ENCODE measurements at regions not wholly inside any gene's neighbourhood (a gene's known extent, or its start where the extent isn't known, plus 50 kb on each side); places are given as distances from the start of the nearest gene placed in this dataset.

GRCh38 chr6:113570641-113571040 lies 286.5 kb upstream of the MARCKS start:
- no peak for DNase-seq (ENCODE audit: extremely low spot score, insufficient read length, low read depth)
- FAIRE-seq, result no peak

GRCh38 chr6:113574147-113574546 lies 283.0 kb upstream of the MARCKS start:
- DNase-seq (ENCODE audit: extremely low spot score, insufficient read length, low read depth) (no peak), FAIRE-seq (no peak)

DNA sequence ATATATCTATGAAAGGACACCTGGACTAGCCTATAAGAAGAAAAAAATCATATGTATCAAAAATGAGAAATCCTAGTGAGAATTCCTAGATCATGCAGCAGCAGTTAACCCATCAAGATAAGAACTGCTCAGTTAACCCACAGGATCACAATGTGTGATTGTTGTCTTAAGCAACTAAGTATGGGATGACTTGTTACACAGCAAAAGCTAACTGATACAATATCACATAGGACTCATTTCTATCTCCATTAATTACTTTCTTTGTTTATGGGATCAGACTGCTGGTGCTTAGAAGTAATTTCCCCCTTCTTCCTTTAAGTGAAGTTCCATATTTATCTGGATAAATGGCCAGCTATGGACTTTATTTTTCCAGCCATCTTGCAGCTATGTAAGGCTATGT lies 280.8 kb upstream of the MARCKS start:
- FAIRE-seq (no peak), DNase-seq (ENCODE audit: extremely low spot score, insufficient read length, low read depth) (no peak)

DNA sequence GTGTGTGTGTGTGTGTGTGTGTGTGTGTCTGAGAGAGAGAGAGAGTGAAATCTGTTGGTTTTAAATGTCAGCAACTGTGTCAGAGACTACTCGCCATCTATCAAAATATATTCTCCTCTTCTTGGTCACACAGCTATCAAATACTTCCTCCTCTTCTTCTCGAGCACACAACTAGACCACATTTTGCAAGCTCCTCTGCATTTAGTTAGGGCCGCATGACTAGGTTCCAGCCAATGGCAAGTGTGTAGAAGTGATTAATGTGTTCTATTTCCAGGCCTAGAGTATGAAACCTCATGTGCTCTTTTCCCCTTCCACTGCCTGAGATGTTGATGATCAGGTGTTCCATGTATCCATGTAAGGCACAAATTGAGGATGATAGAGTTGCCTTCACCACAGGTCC lies 278.5 kb upstream of the MARCKS start:
- FAIRE-seq, result peak; percentile 24
- DNase-seq (ENCODE audit: extremely low spot score, insufficient read length, low read depth), result no peak

DNA sequence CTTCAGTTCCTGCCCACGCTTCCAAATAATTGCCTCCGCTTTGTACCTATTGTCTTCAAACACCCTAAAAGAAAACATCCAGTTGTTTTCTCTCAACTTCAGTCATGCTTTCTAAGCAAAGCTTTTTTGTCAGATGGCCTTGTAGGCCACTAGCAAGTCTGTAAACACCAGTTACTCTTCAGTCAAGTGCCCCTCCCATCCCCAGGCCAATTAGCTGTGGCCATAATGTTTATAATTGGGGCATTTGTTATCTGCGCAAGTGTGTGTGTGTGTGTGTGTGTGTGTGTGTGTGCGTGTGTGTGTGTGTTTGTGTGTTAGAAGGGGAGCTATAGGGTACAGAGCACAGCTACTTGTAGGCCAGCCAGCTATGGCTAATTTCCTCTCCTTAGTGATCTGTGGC lies 272.4 kb upstream of the MARCKS start:
- DNase-seq (ENCODE audit: extremely low spot score, insufficient read length, low read depth), result no peak
- no peak for FAIRE-seq

DNA sequence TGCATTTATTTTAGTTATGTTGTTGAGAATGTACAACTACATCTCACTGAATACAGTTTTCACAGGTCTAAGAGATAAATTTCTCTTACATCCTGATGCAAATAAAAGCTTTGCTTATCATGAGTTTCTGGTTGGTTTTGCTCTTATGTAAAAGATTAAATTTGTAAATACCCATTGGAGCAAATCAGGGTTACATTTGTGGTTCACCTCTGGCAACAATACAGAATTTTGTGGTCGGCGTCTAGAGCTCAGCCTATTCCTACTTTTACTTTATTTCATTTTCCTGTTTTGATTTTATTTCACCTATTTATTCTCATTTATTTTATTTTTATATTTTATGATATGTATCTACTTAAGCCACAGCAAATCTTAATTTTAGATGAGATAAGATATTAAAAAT lies 271.9 kb upstream of the MARCKS start:
- FAIRE-seq (no peak), DNase-seq (ENCODE audit: extremely low spot score, insufficient read length, low read depth) (no peak)

DNA sequence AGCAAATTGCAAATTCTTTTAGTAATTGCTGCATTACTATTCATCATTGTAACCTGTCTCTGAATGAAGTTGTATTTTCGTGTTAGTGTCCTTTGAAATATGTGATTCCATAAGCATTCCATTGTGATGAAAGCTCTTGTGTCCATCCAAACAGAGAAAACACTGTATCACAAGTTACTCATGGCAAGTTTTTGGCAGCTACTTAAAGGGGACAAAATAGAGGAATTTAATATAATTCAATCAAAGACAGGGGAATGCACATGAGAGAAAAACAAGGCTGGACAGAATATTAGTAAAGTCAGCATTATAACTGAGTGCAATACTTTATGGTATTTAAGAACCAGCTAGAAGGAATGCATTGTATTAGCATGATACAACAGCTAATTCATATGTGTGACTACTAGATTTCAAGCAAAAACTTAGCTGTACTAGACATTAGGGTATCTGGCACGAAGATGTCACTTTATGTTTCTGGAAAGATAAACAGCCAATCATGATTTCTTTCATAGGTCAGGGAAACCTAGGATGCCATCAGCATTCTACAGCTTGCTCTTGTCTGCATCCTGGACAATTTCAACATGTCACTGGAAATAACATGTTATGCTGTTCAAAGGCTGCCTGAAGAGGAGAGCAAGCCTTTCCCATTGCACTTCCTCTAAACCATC lies 270.6 kb upstream of the MARCKS start:
- DNase-seq (ENCODE audit: extremely low spot score, insufficient read length, low read depth) (no peak), FAIRE-seq (no peak)

GRCh38 chr6:113587078-113587699 lies 270.0 kb upstream of the MARCKS start:
- DNase-seq (ENCODE audit: extremely low spot score, insufficient read length, low read depth), result no peak
- no peak for FAIRE-seq

- no peak for FAIRE-seq
- DNase-seq (ENCODE audit: extremely low spot score, insufficient read length, low read depth), result no peak
Observed at GRCh38 chr6:113588646-113589045, 268.5 kb upstream of the MARCKS start.

DNA sequence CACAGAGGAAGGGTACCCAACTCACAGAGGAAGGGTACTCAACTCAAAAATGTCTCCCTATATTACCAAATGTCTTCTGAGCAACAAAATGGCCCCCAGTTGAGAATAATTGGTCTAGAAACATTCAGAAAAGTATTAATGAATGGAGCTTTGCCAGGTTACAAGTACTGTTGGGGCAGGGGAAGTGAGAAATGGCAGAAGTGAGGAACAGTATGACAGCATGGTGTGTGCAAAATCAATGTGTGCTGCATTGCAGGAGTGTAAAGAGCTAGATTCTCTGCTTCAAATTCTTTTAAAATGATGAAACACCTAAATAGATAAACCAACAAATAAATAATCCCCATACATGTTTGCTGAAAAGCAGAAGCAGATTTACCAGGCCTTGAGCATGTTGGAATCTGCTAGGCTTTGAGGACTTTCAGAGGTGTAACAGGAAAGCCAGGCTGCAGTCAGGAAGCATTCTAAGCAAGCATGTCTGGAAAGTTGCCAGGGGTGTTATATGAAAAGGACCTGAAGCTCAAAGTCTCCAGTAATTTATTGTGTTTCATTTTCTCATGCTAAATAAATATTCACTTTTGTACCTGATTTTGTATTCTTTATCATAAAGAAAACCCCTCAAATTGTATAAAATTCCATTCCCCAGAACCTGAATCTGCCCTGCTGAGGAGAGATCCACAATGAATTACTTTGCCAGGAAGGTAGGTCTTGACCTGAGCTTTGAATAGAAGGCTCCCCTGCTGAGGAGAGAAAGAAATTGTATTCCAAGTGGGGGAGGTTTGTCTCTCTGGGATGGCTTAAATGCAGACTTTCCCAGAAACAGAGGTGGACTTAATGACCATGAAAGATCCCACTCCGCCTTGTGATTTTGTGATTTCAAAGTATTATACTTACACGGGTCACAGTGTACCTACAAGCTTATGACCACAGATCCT lies 265.0 kb upstream of the MARCKS start:
- FAIRE-seq, result no peak
- DNase-seq (ENCODE audit: extremely low spot score, insufficient read length, low read depth), result no peak

DNA sequence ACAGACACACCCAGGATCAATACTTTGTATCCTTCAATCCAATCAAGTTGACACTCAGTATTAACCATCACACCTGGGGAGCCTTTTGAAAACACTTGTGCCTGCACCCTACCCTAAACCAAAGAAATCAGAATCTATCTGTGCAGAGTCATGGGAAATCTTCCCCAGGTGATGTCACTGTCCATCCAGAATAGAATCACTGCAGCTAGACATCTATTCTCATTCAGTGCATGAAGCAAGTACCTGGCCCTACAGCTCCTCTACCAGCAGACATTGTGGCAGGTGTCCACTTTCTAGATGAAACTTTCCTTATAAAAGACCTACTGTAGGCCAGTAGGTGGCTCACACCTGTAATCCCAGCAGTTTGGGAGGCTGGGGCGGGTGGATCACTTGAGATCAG lies 262.4 kb upstream of the MARCKS start:
- DNase-seq (ENCODE audit: extremely low spot score, insufficient read length, low read depth), result no peak

GRCh38 chr6:113595911-113596376 lies 261.2 kb upstream of the MARCKS start:
- DNase-seq (ENCODE audit: extremely low spot score, insufficient read length, low read depth), result no peak
- no peak for FAIRE-seq

More for the DNA sequence above, 262.4 kb upstream of the MARCKS start:
- FAIRE-seq, result no peak

DNA sequence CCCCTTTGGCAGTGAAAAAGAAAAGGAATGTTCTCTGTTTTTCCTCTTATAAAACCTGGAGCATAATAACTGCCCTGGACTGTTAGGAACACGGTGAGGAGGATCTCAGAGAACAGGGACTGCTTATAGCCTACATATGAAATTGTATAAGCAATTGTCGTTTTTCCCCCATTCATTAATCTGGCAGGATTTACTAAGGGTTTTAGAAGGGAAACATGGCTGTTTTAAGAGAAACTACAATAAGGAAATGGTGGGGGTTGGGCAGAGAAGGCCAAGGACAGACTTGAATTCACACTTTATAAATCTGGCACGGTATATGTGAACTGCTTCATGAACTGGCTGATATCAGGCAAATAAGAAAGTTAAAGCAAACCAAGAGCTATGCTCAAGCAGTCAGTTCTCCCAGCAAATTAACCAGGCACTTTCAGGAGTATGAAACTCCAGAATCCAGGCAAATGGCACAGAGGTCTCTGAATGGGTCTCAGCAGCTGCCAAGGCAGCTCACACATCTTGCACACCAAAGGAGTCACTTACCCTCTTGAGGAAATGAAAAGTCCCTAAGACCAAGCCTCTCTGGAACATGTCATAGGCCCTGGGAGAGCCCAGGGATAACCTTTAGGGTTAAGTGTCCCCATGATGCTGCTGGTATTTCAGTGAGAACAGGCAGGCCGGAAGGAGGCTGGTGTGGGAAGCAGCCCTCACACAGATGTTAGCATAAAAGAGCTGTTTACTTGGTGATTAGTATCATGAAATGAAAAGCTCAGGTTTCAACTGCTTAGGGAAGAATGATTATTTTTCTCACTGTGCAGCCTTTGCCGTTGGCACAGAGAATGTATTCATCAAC lies 260.5 kb upstream of the MARCKS start:
- FAIRE-seq (no peak), DNase-seq (ENCODE audit: extremely low spot score, insufficient read length, low read depth) (no peak)

DNA sequence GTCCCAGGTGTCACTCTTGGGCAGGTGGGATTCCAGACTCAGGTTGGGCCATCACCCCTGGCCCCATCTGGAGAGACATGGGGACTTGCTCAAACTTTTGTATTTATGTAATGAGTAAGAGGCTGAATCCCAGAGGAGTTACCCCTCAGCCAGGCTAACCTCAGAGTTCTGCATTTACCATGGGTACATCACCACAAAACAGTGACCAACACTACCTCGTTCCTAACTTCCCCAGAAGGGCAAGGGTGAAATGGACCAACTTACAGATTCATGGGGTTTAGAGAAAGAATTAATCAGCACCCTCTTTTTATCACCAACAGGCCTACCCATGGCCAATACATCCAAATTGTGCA lies 259.9 kb upstream of the MARCKS start:
- FAIRE-seq, result no peak
- DNase-seq (ENCODE audit: extremely low spot score, insufficient read length, low read depth), result no peak

DNA sequence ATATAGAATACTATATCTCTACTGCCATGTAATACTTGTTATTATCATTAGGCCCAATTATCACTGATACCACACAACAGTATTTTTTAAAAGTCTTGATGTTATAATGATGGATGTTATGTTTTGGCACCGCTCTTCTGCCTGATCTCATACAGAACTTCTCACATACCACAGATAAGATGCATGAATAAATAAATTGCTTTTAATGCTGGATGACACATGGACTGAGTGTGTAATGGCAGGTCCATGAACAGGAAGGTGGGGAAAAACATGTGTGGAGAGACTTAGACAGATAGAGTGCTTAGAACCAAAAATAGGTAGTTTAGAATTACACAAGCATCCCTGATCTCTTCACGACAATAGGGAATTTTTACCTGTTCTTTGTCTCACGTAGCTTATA lies 258.4 kb upstream of the MARCKS start:
- no peak for DNase-seq (ENCODE audit: extremely low spot score, insufficient read length, low read depth)
- FAIRE-seq, result no peak

DNA sequence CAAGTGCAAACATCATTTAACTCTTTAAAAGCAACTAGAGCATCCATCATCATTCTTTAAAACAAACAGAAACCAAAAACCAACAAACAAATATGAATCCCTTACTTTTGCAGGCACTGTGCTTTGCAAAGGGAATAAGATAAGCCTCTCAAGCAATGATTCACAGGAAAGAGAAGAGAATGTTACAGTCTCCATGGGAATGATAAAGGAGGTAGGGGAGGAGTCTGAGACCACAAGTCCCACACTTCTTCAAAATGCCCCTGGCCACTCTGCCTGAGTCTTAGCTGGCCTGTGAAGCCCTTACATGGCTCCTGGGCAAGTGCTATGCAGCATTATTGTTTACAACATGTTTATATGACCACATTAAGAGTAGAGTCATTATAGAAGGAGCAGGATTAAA lies 257.7 kb upstream of the MARCKS start:
- FAIRE-seq (no peak), DNase-seq (ENCODE audit: extremely low spot score, insufficient read length, low read depth) (no peak)

DNA sequence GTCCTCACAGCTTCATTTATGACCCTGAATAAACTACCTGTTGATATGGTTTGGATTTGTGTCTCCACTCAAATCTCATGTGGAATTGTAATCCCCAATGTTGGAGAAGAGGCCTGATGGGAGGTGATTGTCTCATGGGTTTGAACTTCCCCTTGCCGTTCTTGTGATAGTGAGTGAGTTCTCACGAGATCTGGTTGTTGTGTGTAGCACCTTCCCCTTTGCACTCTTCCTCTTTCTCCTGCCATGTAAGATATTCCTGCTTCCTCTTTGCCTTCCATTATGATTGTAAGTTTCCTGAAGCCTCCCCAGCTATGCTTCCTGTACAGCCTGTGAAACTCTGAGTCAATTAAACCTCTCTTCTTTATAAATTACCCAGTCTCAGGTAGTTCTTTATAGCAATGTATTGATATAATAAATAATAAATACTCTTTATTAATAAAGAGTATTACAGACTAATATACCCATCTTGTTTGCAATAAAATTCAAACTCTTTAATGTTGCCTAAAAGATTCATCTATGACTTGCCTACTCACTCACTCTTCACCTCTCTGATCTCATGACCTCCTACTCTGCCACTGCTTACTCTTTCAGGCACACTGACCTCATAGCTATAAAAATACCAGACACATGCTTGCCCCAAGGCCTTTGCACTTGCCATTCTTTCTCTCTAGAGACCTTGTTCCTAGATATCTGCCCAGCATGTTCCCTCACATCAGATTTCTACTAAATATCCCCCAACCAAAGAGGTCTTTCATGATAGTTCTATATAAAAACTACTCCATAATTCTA lies 256.4 kb upstream of the MARCKS start:
- no peak for DNase-seq (ENCODE audit: extremely low spot score, insufficient read length, low read depth)
- FAIRE-seq, result peak; percentile 24

DNA sequence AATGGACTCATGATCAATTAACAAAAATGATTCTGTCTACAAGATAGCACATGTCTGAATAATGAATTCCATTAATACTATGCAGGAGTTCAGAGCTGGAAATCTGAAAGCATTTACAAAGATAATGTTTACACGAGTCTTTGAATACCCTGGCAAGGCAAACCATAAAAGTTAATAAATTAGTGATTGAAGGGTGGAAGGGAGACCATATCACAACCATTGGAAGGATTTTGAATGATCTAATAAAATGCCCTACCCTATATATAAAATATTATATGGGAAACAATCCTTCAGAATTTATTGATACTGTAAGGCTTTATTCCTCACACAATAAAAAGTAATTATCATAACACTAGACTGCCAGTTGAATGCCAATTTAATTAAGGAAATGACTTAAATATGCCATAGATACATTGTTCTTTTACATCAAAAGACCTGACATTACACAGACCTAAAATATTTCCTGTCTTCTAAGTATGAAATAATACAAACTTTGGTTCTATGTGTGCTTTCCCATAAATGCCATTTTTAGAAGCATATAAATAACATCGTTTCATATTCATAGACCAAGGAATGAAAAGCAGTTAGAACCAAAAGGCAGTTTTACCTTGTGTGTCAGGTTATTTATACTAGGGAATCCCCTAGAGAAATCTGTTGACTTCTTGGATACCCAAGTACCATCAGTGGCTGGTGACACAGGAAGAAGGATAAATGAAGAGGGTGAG lies 249.2 kb upstream of the MARCKS start:
- FAIRE-seq (no peak), DNase-seq (ENCODE audit: extremely low spot score, insufficient read length, low read depth) (no peak)
